ENCODE measurements at regions not wholly inside any gene's neighbourhood (a gene's known extent, or its start where the extent isn't known, plus 50 kb on each side); places are given as distances from the start of the nearest gene placed in this dataset.

GRCh38 chr9:31608416-31608815, 776.0 kb upstream of the ACO1 start:
- Histone ChIP-seq H3K36me3 (ENCODE audit: control insufficient read depth, insufficient read depth, low read length) (no peaks in the 10 kb centered on the region), H4K8ac (ENCODE audit: low read depth in 2 of 2, low read length in 2 of 2) (no peak overlapping the region), H3K79me1 (ENCODE audit: low read depth in 1 of 2, low read length in 2 of 2) (no peaks in the 10 kb centered on the region), H3K9me3 (ENCODE audit: control insufficient read depth, insufficient read depth, low read length) (no peaks in the 10 kb centered on the region), H2AK9ac (replicated peaks; ENCODE audit: low read depth, low read length, poor library complexity) (no peak overlapping the region), H3K4me2 (ENCODE audit: low read depth, low read length) (no peak overlapping the region), H3K56ac (ENCODE audit: extremely low read depth, insufficient read depth, low read length) (no peak overlapping the region), H3K27me3 (ENCODE audit: control insufficient read depth, insufficient read depth, low read length) (no peaks in the 10 kb centered on the region), H3K9me1 (ENCODE audit: insufficient read depth, low read length) (no peaks in the 10 kb centered on the region), H3K27ac (ENCODE audit: insufficient read depth, low read length) (no peak overlapping the region), H2AK5ac (ENCODE audit: low read depth, low read length) (no peak overlapping the region), H3K9ac (ENCODE audit: low read depth, low read length) (no peak overlapping the region), H3K4me1 (ENCODE audit: control insufficient read depth, insufficient read depth, low read length) (no peaks in the 10 kb centered on the region), H2AFZ (replicated peaks; ENCODE audit: low read length, poor library complexity) (no peak overlapping the region), H4K5ac (ENCODE audit: low read depth, low read length) (no peak overlapping the region), H3K4ac (ENCODE audit: low read depth, low read length) (no peak overlapping the region), H3K23ac (ENCODE audit: low read depth, low read length) (no peak overlapping the region), H2BK120ac (ENCODE audit: low read depth, low read length) (no peak overlapping the region), H3K14ac (replicated peaks; ENCODE audit: low read depth, low read length) (no peak overlapping the region), H3K18ac (ENCODE audit: low read depth, low read length) (no peak overlapping the region), H4K91ac (ENCODE audit: insufficient read depth, low read depth, low read length) (no peak overlapping the region), H2BK5ac (ENCODE audit: low read depth, low read length, poor library complexity, severe bottlenecking) (no peak overlapping the region), H2BK20ac (ENCODE audit: low read depth, low read length) (no peak overlapping the region), H2BK15ac (ENCODE audit: low read depth, low read length) (no peak overlapping the region), H4K20me1 (ENCODE audit: insufficient read depth, low read length) (no peaks in the 10 kb centered on the region), H3K4me3 (ENCODE audit: insufficient read depth, low read depth, low read length) (no peak overlapping the region)
- intact Hi-C loops (cut with micrococcal nuclease) = no loop called here
- DNase-seq = no peak
- no peak for ATAC-seq (ENCODE audit: low read depth)
- TF ChIP-seq FOS (IDR thresholded peaks at IDR 0.05; ENCODE audit: low read depth, low read length) = no peak
- no peak for TF ChIP-seq SMC3 (IDR thresholded peaks at IDR 0.05; ENCODE audit: low read depth, low read length)
- no peak for TF ChIP-seq NFE2L2 (IDR thresholded peaks at IDR 0.05; ENCODE audit: low read depth, low read length)
- TF ChIP-seq BHLHE40 (IDR thresholded peaks at IDR 0.05; ENCODE audit: low read depth, low read length) = no peak
- no peak for TF ChIP-seq MXI1 (IDR thresholded peaks at IDR 0.05; ENCODE audit: borderline replicate concordance, low read depth, low read length)
- TF ChIP-seq MAZ (IDR thresholded peaks at IDR 0.05; ENCODE audit: borderline replicate concordance, low read depth, low read length) = no peak
- TF ChIP-seq RAD21 (IDR thresholded peaks at IDR 0.05; ENCODE audit: low read length) = no peak
- no peak for TF ChIP-seq ELK1 (IDR thresholded peaks at IDR 0.05; ENCODE audit: borderline replicate concordance, low read depth, low read length)
- TF ChIP-seq MAFK (IDR thresholded peaks at IDR 0.05; ENCODE audit: low read depth, low read length) = no peak
- no peak for TF ChIP-seq POLR2A (IDR thresholded peaks at IDR 0.05; ENCODE audit: low read depth, low read length)
- TF ChIP-seq RFX5 (IDR thresholded peaks at IDR 0.05; ENCODE audit: low read depth, low read length) = no peak
- no peak for TF ChIP-seq CTCF (conservative IDR thresholded peaks at IDR 0.05; ENCODE audit: low read depth, low read length)
- TF ChIP-seq CHD1 (IDR thresholded peaks at IDR 0.05; ENCODE audit: low read depth, low read length) = no peak
- BruUV-seq (replicated peaks) = no TSS peak
- CTCF ChIA-PET = no interaction called here
- dilution Hi-C loops (cut with HindIII; ENCODE audit: low sequenced_read_pairs, unreplicated experiment) = no loop called here
- in situ Hi-C loops (cut with MboI; ENCODE audit: low sequenced_read_pairs) = no loop called here
- POLR2A ChIA-PET (ENCODE audit: unreplicated experiment) = no interaction called here
